Adrenal gland (tissue), 9 donors: ENCODE measurements at regions not wholly inside any gene's neighbourhood (a gene's known extent, or its start where the extent isn't known, plus 50 kb on each side); places are given as distances from the start of the nearest gene placed in this dataset.
"Not testable (repeated sequence)": the region's sequence is repeated elsewhere in the genome, so short reads cannot be mapped to it uniquely, and the experiment has no call there.

Experiments used
- DNase-seq, 7 donors: peaks; one replicate each; pipeline ENCODE4 v3.0.0-alpha.2; 2019 to 2020
- H3K27ac ChIP-seq, 5 donors: fragments of 200-600 bp; sonication (generic) in 4 of 5; 1 replicate in 3 of 5; 2 replicates in 2 of 5; pipeline versions ENCODE4 v1.5.1 to v1.8.0; 2016 to 2020; ENCODE audit warnings: mild to moderate bottlenecking in 1 of 5
- H3K27me3 ChIP-seq: fragments of 200-600 bp; 2 replicates; pipeline ENCODE4 v1.8.0; 2021
- H3K36me3 ChIP-seq, 2 donors: fragments of 200-600 bp; replicated peaks in 1 of 2; 1 replicate in 1 of 2; 2 replicates in 1 of 2; pipeline versions ENCODE4 v1.5.1 to v1.8.0; 2018 to 2022
- H3K4me1 ChIP-seq, 2 donors: fragments of 200-600 bp; replicated peaks in 1 of 2; 1 replicate in 1 of 2; 2 replicates in 1 of 2; pipeline versions ENCODE4 v1.5.1 to v1.8.0; 2018 to 2021
- H3K4me3 ChIP-seq, 4 donors: fragments of 200-600 bp; sonication (generic) in 3 of 4; one replicate each; pipeline ENCODE4 v1.5.1; 2016 to 2018
- H3K9me3 ChIP-seq, 3 donors: fragments of 200-600 bp; sonication (generic) in 1 of 3; replicated peaks in 1 of 3; 1 replicate in 2 of 3; 2 replicates in 1 of 3; pipeline versions ENCODE4 v1.5.1 to v1.8.0; 2016 to 2021
- CTCF ChIP-seq, 6 experiments: fragments of 450-650 bp in 4 of 6; fragments of 200-600 bp in 2 of 6; sonication (generic) in 1 of 6; IDR thresholded peaks; 1 replicate in 5 of 6; 2 replicates in 1 of 6; pipeline versions ENCODE4 v1.5.1 to v1.8.0; 2016 to 2021; ENCODE audit warnings: antibody characterized with exemption in 6 of 6, mild to moderate bottlenecking in 2 of 6, moderate library complexity in 1 of 6
- POLR2A ChIP-seq, 2 donors: fragments of 450-650 bp; IDR thresholded peaks; one replicate each; pipeline ENCODE4 v1.6.1; 2017; ENCODE audit warnings: antibody characterized with exemption in 2 of 2, mild to moderate bottlenecking in 2 of 2, moderate library complexity in 1 of 2
- WGBS, 4 donors: extraction: QIAGEN DNeasy Blood & Tissue Kit in 2 of 4; methylation state at CpG; one replicate each; pipeline versions ENCODE4 v1.1.5 to v1.1.7; 2013 to 2017; 5-methylcytosine and 5-hydroxymethylcytosine counted together
- intact Hi-C, 2 donors: fragments of 100-400 bp; cut with DNase I; formaldehyde crosslinking; loops; one replicate each; pipeline versions ENCODE4 v1.14.1 to v1.15.0; 2022 to 2023
- donor health status: healthy with polysubstance abuse.
- donor health status: Bipolar disorder and iron deficiency.
- donor health status: DM: yes; HTN: yes; CAD: no.
- donor health status: DM: no; HTN: no; CAD: no.
- donor health status: DM: no; HTN: no; CAD: no.

GRCh38 chr5:85651731-85652130, 966.0 kb upstream of the COX7C start:
- TF ChIP-seq CTCF (IDR thresholded peaks at IDR 0.05), result no peak
- no peak for TF ChIP-seq POLR2A (IDR thresholded peaks at IDR 0.05)
- WGBS, 4 donors, result 57 to 85% (median 79%) methylated on average over 1 of the region's 1 CpG
- no peak overlapping the region for H3K4me3 ChIP-seq
- DNase-seq, result no peak
- H3K36me3 ChIP-seq, result no peaks in the 10 kb centered on the region
- H3K27me3 ChIP-seq, result no peaks in the 10 kb centered on the region
- H3K4me1 ChIP-seq, result no peaks in the 10 kb centered on the region
- no peaks in the 10 kb centered on the region for H3K9me3 ChIP-seq
- intact Hi-C loops, result no loop called here
- no peak overlapping the region for H3K27ac ChIP-seq

- H3K9me3 ChIP-seq, intact Hi-C loops: not testable (repeated sequence)
- WGBS, 4 donors, result 57 to 80% (median 71%) methylated on average over 3 of the region's 3 CpGs
These were observed 963.6 kb upstream of the COX7C start for GRCh38 chr5:85654144-85654543.

GRCh38 chr5:85656050-85656449, 961.7 kb upstream of the COX7C start:
- H3K27ac ChIP-seq, result no peak overlapping the region
- 51 to 71% (median 68%) methylated on average over 3 of the region's 3 CpGs for WGBS, 4 donors
- intact Hi-C loops, result no loop called here

More at GRCh38 chr5:85654144-85654543, 963.6 kb upstream of the COX7C start:
- H3K4me1 ChIP-seq, H3K4me3 ChIP-seq, H3K36me3 ChIP-seq, H3K27me3 ChIP-seq, H3K27ac ChIP-seq, DNase-seq: not testable (repeated sequence)

GRCh38 chr5:85657328-85657727, 960.4 kb upstream of the COX7C start:
- 85 to 89% (median 86%) methylated on average over 1 of the region's 1 CpG for WGBS, 4 donors
- not testable (repeated sequence) for H3K9me3 ChIP-seq

More at GRCh38 chr5:85656050-85656449, 961.7 kb upstream of the COX7C start:
- H3K9me3 ChIP-seq, result no peaks in the 10 kb centered on the region
- no peaks in the 10 kb centered on the region for H3K4me1 ChIP-seq
- no peak for DNase-seq
- H3K36me3 ChIP-seq, result no peaks in the 10 kb centered on the region
- no peak for TF ChIP-seq POLR2A (IDR thresholded peaks at IDR 0.05)
- no peak for TF ChIP-seq CTCF (IDR thresholded peaks at IDR 0.05)
- no peak overlapping the region for H3K4me3 ChIP-seq
- no peaks in the 10 kb centered on the region for H3K27me3 ChIP-seq

GRCh38 chr5:85662969-85663707, 954.6 kb upstream of the COX7C start:
- H3K27me3 ChIP-seq, H3K4me1 ChIP-seq, H3K9me3 ChIP-seq, intact Hi-C loops, H3K4me3 ChIP-seq, H3K27ac ChIP-seq, H3K36me3 ChIP-seq, DNase-seq: not testable (repeated sequence)
- 85 to 91% (median 87%) methylated on average over 7 to 22 of the region's 29 CpGs for WGBS, 4 donors

More at GRCh38 chr5:85657328-85657727, 960.4 kb upstream of the COX7C start:
- H3K36me3 ChIP-seq, H3K27ac ChIP-seq, intact Hi-C loops, DNase-seq, H3K4me3 ChIP-seq, H3K27me3 ChIP-seq, H3K4me1 ChIP-seq: not testable (repeated sequence)

- intact Hi-C loops, result no loop called here
- H3K27ac ChIP-seq, result no peak overlapping the region
- DNase-seq, result no peak
- no peaks in the 10 kb centered on the region for H3K27me3 ChIP-seq
- H3K4me1 ChIP-seq, result no peaks in the 10 kb centered on the region
- TF ChIP-seq POLR2A (IDR thresholded peaks at IDR 0.05) (no peak), CTCF (IDR thresholded peaks at IDR 0.05) (no peak)
- H3K9me3 ChIP-seq, result no peaks in the 10 kb centered on the region
- WGBS, 4 donors, result 64 to 74% (median 70%) methylated on average over 2 of the region's 2 CpGs
- H3K4me3 ChIP-seq, result no peak overlapping the region
- no peaks in the 10 kb centered on the region for H3K36me3 ChIP-seq
These were observed 954.1 kb upstream of the COX7C start for GRCh38 chr5:85663708-85664031.
